PC-3 (cell line): ENCODE measurements at regions not wholly inside any gene's neighbourhood (a gene's known extent, or its start where the extent isn't known, plus 50 kb on each side); places are given as distances from the start of the nearest gene placed in this dataset.
"Not testable (repeated sequence)": the region's sequence is repeated elsewhere in the genome, so short reads cannot be mapped to it uniquely, and the experiment has no call there.

Source experiments
- CTCF ChIP-seq: fragments of 300-600 bp; sonication (generic); conservative IDR thresholded peaks from 2 replicates; pipeline ENCODE4 v1.5.1; 2017; ENCODE audit warnings: antibody characterized with exemption, low read depth, mild to moderate bottlenecking, low read length
- EZH2phosphoT487 ChIP-seq: fragments of 300-600 bp; sonication (generic); IDR thresholded peaks from 2 replicates; pipeline ENCODE4 v1.6.1; 2018; ENCODE audit warnings: mild to moderate bottlenecking, antibody characterized with exemption, low read length, borderline replicate concordance

DNA sequence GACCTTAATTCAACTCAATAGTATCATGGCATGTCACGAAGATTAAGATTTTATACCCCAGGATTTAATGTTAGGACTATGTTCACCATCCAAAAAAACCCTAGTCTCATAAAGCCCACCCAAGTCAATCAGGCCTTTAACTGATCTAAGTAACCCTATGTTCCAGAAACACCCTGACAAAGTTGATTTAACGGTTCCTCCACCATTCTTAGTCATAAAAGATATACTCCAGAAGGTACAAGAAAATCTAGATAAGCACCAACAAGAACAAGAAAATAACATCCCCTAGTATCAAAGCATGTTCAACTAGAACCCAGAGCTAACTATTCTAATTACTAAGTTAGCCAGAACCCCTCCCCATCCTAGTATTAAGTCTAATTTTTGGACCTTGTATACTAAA lies 120.7 kb upstream of the DEFB108B start:
- TF ChIP-seq CTCF, EZH2phosphoT487: not testable (repeated sequence)
